AG09319 (cell line): ENCODE measurements at regions not wholly inside any gene's neighbourhood (a gene's known extent, or its start where the extent isn't known, plus 50 kb on each side); places are given as distances from the start of the nearest gene placed in this dataset.

Experiments
- DNase-seq: peaks from one replicate; pipeline ENCODE4 v3.0.0-alpha.2; 2010; ENCODE audit warnings: low read depth; ENCODE audit errors: extremely low read depth
- TF ChIP-seq, protein P1 (sequence below): IDR thresholded peaks from 2 replicates; pipeline ENCODE4 v1.5.1; 2011; ENCODE audit warnings: low read depth, mild to moderate bottlenecking, inconsistent platforms, low read length, moderate library complexity

DNA sequence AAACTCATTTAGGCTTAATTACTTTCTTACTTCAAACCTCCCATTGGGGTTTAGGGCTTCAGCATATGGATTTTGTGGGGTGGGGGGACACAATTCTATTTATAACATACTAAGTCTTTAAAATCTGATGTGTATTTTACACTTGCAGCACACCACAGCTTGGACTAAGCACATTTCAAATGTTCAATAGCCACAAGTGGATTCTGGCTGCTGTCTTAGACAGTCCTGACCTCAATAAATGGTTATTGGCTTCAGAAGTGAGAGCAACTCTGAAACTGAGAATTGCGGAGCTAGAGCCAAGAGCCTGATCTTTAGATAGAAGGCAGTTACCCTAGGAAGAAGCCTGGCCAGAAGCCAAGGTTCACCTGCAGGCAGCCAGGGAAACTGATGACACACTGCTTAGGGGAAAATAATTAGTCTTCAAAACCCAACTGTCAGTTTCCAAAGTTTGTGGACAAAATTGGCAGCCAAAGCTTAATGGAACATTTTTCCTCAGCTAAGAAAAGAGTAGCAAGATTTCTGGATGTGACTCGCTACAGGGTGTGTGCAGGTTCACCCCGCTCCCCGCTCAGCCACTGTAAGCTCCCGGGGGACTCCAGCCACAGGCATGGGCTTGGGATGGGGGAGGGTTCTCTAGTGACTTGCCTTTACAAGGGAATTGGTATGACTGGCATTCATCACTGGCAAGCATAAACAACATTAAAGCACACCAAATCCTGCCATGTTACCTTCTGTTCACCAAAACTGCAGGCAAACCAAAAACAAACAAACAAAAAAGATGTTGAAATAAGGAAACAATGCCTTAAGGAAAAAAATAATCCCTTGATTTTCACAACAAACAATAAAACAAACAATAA, 219.8 kb downstream of the TFAP2A start:
- DNase-seq, result no peak
- TF ChIP-seq, protein P1, sequence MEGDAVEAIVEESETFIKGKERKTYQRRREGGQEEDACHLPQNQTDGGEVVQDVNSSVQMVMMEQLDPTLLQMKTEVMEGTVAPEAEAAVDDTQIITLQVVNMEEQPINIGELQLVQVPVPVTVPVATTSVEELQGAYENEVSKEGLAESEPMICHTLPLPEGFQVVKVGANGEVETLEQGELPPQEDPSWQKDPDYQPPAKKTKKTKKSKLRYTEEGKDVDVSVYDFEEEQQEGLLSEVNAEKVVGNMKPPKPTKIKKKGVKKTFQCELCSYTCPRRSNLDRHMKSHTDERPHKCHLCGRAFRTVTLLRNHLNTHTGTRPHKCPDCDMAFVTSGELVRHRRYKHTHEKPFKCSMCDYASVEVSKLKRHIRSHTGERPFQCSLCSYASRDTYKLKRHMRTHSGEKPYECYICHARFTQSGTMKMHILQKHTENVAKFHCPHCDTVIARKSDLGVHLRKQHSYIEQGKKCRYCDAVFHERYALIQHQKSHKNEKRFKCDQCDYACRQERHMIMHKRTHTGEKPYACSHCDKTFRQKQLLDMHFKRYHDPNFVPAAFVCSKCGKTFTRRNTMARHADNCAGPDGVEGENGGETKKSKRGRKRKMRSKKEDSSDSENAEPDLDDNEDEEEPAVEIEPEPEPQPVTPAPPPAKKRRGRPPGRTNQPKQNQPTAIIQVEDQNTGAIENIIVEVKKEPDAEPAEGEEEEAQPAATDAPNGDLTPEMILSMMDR, result no peak

DNA sequence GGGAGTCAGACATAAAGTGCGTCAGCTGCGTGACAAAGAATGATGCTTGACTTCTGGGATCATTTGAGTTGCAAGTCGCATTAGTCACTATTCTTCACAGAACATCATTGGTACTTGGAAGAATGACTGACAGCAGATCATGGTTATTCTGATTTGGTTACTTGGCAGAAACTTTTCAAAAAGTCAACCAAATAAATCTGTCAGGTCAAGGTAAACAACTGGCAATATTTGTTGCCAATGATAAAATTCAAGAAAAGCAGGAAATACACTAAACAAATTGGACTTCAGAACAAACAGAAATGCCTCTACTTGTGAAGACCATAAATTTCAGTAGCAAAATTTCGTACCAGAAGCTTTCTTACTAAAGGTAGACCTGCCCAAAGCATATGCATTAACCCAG, 221.6 kb downstream of the TFAP2A start:
- TF ChIP-seq, protein P1, result no peak
- no peak for DNase-seq

DNA sequence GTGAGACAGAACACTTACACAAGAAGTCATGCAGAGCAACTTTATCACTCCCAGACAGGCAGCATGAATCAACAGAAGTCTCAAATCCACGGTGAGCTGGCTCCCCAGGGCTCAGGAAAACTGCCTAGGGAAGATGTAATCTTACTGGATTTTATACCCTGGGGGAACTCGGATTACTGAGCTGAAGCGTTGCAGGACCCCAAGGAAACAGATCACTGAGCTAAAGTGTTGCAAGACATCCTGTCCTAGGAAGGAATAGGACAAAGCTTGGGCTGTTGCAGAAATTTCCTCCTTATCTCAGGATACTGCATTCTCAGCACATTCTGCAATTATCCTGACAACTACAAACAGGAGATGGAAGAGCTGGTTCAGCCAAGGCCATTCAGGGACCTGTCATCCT, 224.8 kb downstream of the TFAP2A start:
- TF ChIP-seq, protein P1, result no peak
- no peak for DNase-seq

DNA sequence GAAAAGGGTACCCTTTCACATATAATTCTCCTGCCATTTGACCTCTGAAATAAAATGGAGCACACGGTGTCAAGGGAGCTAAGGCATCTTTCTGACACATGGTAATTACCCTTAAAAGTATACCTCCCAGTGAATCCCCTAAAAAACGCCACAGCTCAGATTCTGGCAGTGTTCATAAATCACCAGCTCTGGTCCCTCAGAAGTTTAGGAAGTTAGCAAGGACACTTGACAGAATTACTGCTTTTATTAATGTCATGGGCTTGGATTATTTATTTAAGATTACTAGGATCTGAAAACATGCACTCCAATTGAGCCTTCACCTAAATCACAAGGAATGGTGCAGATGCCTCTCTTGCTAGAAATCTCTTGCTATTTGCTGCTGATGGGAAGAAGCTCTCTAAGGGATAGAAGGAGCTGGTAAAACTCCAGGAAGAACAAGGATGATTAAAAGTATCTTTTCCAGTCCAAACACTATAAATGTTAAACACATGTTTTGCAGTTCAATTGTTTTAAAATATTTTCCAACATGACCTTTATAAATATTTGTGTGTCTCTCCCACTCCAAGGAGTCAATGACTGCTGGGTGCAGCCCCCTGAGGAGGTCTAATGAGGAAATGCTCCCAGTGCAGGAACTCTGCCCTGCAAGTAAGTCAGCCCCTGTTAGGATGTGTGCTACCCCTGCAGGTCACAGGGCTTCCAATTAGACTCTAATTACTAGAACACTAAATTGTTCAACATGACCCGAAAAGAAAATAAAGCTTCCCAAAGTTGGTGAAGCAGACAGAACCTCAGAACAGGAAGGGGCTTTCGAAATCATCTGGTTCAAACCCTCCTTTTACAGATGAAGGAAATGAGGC, 230.3 kb downstream of the TFAP2A start:
- TF ChIP-seq, protein P1, result no peak
- DNase-seq, result no peak

DNA sequence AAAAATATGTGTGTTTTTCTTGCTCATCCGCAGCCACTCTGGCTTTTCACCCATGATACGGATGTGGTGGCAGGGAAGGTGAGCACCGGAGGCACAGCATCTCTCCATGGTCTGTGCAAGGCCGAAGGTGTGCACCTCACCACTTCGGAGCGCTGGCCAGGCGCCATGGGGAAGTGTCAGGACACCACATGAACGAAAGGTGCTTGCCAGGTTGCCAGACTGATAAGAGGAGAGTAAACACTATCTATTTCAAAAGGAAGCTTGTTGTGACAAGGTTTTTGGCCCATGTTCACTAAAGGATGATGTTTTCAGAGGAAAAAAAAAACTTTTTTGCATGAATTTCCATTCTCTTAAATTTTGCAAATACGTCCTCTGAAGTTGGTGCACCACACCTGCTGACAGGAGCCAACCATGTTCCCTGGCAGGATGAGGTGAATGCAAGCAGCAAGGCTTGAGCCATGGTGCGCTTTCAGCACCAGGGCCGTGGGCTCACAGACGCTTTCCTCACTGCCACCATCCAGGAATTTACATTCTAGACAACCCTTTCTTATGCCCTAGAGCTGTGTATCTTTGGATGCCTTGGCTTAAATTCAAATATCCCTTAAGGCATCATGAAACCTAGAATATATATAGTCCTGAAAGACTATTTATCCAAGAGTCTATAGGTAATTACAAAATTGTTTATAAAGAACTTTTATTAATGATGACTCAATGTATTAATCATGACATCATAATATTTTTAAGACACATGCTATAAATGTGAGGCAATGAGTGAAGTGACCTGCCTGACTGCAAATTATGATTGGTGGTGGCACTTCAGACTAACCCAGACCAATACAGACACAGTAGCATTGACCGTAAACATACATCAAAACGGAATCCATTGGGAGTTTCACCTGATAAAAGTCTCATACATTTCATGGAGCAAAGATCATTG, 234.5 kb downstream of the TFAP2A start:
- TF ChIP-seq, protein P1, result no peak
- DNase-seq, result no peak

DNA sequence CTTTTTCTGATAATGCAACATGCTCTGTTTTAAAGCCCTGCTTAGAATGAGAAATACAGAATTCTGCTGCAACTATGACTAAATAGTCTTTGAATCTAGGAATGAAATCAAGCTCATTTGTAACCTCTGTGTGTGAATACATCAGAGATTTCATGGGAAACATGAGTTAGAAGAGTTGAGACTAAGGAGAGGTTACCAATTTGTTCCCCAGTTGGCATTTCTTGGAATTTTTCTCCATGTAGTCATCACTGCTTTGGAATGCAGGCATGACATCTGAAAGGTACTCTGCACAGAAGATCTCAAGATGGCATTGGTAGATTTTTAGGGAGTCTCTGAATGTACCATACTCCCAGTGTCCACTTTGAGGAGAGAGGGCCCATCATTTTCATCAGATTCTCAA, 237.2 kb downstream of the TFAP2A start:
- TF ChIP-seq, protein P1, result no peak
- DNase-seq, result no peak
